Activated CD4-positive, alpha-beta T cell treated with anti-CD3 and anti-CD28 coated beads for 1 hour (primary cell): ENCODE measurements at regions not wholly inside any gene's neighbourhood (a gene's known extent, or its start where the extent isn't known, plus 50 kb on each side); places are given as distances from the start of the nearest gene placed in this dataset.
A peak's percentile ranks its signal among the peaks of the same experiment; 100 is the strongest.

Experiments used
- DNase-seq: peaks from one replicate; pipeline ENCODE4 v3.0.0-alpha.2; 2020

GRCh38 chr1:235025422-235025984 is 103.1 kb downstream of the TOMM20 start:
- no peak for DNase-seq

- no peak for DNase-seq
Observed at GRCh38 chr1:235024711-235025421, 103.8 kb downstream of the TOMM20 start.

- DNase-seq = no peak
Observed at GRCh38 chr1:235023711-235024439, 104.8 kb downstream of the TOMM20 start.

GRCh38 chr1:235022981-235023710 is 105.5 kb downstream of the TOMM20 start:
- DNase-seq = no peak

GRCh38 chr1:235022341-235022980 is 106.2 kb downstream of the TOMM20 start:
- DNase-seq = no peak

GRCh38 chr1:235021815-235022214 is 106.8 kb downstream of the TOMM20 start:
- no peak for DNase-seq

- no peak for DNase-seq
Observed at GRCh38 chr1:235021321-235021720, 107.3 kb downstream of the TOMM20 start.

GRCh38 chr1:235019961-235020360 is 108.7 kb downstream of the TOMM20 start:
- DNase-seq = no peak

- DNase-seq = no peak
Observed at GRCh38 chr1:235019471-235019870, 109.2 kb downstream of the TOMM20 start.

GRCh38 chr1:235018720-235019444 is 109.8 kb downstream of the TOMM20 start:
- no peak for DNase-seq

GRCh38 chr1:235018161-235018560 is 110.5 kb downstream of the TOMM20 start:
- DNase-seq = no peak

GRCh38 chr1:235017719-235018118 is 110.9 kb downstream of the TOMM20 start:
- DNase-seq = no peak

GRCh38 chr1:235017191-235017590 is 111.4 kb downstream of the TOMM20 start:
- no peak for DNase-seq

- DNase-seq = no peak
Observed at GRCh38 chr1:235015291-235015985, 113.2 kb downstream of the TOMM20 start.

GRCh38 chr1:235014756-235015155 is 113.9 kb downstream of the TOMM20 start:
- DNase-seq = no peak

GRCh38 chr1:235013512-235013911 is 115.1 kb downstream of the TOMM20 start:
- DNase-seq = no peak

GRCh38 chr1:235012436-235013210 is 116.0 kb downstream of the TOMM20 start:
- no peak for DNase-seq

GRCh38 chr1:235011599-235012435 is 116.8 kb downstream of the TOMM20 start:
- DNase-seq = peak; percentile 92

GRCh38 chr1:235011064-235011598 is 117.5 kb downstream of the TOMM20 start:
- DNase-seq = peak; percentile 27
